Stimulated activated CD4-positive, alpha-beta T cell treated with anti-CD3 and anti-CD28 coated beads, Interleukin-15, amount 100 ng/mL, for 48 hours (primary cell): ENCODE measurements at regions not wholly inside any gene's neighbourhood (a gene's known extent, or its start where the extent isn't known, plus 50 kb on each side); places are given as distances from the start of the nearest gene placed in this dataset.

Experiments used
- DNase-seq, 2 donors: peaks; one replicate each; pipeline ENCODE4 v3.0.0-alpha.2; 2020; ENCODE audit warnings: low read depth in 2 of 2

DNA sequence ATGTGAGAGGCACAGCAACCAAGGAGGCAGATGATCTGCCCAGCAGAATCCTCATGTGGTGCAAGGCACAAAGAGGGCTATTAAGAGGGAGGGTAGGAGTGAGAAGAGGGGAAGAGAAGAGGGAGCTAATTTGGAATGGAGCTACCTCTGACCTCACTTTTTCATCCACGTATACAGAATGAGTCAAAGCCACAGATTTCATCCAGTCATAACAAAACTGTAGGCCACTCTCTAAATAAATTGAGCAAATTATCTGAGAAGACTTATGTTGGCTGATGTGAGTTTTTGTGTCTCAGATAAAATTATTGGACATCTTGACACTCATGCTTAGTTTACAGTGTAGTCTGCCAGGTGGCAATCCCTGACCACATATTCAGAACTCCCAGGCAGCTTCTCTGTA is 325.6 kb downstream of the TTLL7 start:
- DNase-seq: no peak

DNA sequence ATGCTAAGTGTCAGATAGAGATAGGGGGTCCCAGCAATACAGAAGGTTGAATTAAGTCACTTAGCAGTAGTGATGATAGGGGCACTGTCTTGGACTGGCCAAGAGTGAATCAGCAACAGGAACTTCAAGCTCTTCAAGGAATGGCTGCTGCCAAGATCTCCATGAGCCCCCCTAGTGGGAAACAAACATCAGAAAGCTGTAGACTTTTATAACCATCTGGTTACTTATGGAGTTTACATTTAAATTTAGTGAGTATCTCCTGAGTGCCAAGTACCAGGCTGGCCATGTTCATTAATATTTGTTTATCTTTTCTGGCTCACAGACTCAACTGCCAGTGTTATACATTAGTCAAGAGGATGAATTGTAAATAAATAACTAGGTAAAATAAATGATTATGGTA is 327.3 kb downstream of the TTLL7 start:
- no peak for DNase-seq

DNA sequence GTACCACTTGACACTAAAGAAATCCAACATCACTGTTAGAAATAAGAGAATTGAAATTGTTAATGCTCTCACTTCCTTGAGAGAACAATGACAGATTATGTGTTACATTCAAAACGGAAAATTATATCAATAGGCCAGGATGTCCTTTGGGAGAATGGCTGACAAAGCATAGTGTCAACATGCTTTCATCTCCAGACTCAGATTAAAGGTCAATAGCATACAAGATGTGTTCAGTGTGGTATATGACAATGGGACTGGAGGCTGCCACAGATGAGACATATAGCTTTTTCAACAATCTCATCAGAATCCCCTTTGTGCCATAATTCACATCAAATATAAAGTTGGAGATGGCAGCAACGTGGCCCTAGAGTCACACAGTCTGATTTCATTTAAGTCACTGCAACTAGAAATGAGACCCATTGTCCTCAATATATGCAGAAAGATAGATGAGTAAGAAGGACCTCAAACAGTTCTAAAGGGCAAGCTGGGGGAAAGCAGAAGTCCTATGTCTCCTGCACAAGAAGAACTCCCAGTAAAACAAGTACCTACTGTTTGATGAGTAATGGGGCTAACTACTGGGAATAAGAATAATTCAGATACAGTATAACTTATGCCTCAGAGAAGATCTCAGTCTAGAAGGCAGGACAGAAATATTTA is 327.9 kb downstream of the TTLL7 start:
- no peak for DNase-seq

DNA sequence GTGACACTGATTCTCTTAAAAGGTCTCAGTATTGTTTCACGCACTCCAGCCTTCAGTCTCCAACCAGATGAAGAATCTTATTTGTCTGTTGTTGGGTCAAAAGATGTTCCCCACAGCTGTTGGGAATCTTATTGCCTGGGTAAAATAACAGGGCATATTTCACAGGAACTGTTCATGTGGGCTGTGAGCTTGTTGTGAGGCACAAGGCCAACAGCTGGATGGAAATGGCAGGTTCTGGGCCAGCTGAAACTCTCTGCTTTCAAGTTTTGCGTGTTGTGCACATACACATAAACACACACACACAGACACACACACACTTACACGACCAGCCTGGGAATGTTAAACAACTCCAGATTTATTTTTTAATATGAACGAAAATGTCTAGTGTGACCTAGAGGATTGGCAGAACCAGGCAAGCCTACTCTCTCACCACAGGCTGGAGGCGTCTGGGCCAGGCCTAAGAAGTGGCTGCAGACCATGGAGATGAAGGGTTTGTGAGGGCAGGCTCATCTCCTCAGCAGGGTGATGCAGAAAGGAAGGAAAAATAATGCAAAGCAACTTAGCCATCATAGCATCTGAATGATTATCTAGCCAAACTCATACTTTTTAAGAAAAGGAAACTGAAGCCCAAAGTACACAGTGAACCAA is 357.0 kb downstream of the TTLL7 start:
- no peak for DNase-seq

DNA sequence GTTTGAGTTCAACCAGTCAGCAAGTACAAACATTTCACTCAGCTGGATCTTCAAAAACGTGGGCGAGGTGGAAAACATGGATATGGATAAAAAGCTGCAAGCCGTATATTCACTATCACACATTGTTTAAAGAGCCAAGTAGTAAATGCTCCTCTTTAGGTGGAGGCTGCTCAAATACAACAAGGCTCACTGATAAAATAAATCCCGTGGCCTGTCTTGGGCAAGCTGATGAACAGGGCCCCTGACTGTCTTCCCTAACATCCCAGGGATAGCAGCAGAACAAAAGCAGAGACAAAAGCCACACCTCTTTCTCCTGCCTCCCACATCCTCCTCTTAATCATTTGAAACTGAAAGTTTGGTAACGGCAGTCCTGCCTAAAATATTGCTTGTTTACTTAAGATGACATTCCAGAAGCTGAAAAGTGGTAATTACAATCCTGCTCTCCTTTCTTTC is 357.7 kb downstream of the TTLL7 start:
- no peak for DNase-seq

DNA sequence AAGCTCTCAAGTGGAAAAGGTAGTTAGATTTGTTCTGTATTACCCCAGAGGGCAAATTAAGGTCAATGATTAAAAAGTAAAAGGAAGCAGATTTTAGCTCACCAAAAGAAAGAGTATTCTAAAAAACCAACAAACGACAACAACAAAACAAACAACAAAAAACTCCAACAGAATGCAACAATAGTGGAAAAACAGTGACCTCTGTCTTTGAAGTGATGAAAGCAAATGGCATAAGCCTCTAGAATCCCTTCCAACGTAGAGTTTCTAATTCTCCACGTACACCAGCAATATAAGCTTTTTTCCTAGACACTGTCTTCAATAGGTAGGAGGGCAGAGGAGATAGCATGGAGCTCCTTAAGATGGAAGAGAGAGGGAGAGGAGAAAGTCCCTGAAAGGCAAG is 359.1 kb downstream of the TTLL7 start:
- DNase-seq: no peak

DNA sequence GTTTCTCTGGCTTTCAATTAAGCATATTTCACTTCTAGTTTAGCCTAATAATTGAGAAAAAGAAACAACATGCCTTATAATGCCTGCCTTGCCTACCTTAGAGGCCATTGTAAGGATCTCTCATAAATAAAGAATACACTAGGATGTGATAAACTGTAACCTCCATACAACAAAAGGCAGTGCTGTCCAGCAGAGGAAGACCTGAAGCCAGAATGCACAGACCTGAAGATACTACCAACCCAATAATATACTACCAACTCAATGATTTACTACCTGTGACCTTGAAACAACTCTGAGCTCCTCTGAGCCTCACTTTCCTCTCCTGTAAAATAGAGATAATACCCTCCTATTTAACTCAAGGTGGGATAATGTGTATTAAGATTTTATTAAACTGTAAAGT is 361.3 kb downstream of the TTLL7 start:
- DNase-seq: no peak

DNA sequence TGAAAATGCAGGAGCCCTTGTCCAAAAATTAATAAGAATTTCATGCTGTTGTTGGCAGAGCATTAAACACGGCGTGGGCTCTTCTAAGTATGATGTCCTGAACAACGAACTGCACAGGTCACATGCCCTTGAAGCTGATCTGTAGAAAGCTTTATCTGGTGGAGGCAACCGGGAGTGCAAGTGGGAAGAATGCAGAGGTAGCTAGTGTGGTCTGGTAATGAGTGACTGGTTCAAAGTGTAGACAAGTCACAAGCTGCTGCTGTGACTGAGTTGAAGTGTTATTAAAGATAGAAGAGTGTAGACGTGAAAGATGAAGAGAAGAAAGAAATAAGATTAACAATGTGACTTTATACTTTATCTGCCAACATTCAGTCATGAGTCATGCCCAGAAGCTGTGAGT is 361.9 kb downstream of the TTLL7 start:
- no peak for DNase-seq

DNA sequence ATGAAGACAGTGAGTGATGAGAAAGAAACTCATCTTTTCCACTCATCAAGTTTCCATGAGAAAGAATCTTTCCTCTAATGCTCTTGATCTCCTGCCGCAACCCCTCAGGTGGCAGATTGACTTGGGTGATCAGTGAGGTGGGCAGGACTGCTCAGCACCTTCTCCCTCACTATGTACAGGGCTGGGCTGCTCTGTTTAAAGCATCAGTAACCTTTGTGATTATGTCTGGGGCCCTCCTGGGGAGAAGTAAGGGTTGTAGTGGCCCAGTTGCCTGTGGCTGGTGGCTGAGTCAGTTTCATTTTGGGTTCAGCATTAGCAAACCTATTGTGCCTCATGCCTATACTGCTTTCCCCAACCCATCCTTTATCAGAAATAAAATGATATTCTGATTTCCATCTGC is 366.0 kb downstream of the TTLL7 start:
- peak; percentile 0 to 18 for DNase-seq

DNA sequence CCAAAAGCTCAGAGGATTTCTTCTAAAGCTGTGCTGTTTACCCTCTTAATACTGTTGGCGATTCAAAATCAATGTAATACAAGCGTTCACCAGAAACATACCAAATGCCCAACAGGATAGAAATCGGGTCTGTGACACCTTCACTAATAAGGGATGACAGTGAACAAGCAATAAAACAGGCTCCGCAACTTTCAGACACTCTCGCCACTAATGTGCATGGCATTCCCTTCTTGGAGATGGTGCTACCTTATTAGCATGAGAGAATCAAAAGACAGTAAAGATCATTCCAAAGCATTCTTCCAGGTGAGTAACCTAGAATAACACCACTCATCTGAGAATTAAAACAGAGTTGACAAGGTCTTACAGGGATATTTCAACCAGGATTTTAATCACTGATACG is 367.1 kb downstream of the TTLL7 start:
- no peak for DNase-seq

DNA sequence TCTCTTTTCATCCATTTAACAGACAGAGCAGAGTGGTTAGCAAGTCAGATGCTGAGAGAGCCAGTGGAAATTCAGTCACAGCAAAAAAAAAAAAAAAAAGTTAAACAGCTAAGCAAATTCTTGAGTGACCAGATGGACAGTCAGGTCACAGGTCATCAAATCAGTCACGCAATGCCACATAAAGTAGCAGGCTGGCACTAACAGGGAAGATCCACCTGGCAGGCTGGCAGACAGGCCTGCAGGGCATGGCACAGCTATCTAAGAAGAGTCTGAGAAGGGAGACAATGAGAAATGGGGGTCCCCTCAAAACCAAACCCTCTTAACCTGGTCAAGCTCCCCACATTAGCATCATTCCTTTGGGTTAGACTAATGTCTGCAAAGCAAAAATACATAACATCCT is 371.9 kb downstream of the TTLL7 start:
- DNase-seq: no peak

DNA sequence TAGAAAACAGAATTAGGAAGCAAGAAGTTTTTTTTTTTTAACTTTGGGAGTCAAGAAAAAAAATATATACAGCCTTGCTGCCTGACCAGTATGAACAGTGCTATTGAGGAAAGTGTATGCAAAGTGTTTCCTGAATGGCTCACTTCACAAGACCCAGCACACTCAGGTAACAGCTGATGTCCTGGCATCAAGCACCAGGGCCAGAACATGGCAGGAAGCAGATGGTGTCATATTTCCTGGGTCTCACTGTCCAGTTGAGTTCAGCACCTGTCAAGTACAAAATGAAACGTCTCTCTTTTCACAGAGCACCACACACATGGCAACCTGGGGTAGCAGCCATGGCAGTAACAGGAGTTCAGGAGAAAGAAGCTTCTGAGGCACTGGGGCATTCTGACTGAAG is 372.3 kb downstream of the TTLL7 start:
- DNase-seq: no peak

DNA sequence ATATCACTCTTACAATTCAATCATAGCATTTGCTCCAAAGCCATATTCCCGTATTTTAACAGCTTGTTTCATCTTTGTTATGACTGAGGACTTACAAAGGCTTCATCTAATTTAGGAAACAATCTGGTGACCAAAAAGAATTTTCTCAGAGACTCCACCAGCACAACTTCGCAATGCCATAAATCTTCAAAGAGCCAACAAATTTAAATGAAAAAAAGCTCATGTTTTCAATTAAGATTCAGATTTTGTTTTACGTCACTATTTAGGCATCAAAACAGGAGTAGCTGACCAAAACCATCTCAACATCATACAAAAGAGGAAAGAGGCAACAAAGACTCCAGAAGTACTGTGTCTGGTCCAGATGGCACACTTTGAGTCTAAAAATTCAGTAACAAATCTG is 373.3 kb downstream of the TTLL7 start:
- DNase-seq: no peak

DNA sequence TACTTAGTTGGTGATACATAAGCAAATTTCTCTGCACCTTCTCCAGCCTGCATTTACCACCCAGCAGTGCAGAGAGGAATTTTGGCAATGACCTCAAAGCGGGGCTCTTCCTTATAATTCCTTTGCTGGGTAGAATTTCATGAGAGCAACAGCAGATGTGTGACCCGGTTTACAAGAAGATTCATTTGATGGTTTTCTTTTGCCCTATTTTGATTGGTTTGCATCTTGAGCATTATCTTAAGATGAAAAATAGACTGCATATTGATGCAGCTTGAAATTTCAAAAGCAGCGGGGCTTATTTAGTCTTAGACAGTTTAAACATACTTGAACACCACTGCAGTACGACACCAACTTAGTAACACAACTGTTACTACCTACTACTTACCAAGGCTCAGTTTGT is 378.9 kb downstream of the TTLL7 start:
- no peak for DNase-seq

DNA sequence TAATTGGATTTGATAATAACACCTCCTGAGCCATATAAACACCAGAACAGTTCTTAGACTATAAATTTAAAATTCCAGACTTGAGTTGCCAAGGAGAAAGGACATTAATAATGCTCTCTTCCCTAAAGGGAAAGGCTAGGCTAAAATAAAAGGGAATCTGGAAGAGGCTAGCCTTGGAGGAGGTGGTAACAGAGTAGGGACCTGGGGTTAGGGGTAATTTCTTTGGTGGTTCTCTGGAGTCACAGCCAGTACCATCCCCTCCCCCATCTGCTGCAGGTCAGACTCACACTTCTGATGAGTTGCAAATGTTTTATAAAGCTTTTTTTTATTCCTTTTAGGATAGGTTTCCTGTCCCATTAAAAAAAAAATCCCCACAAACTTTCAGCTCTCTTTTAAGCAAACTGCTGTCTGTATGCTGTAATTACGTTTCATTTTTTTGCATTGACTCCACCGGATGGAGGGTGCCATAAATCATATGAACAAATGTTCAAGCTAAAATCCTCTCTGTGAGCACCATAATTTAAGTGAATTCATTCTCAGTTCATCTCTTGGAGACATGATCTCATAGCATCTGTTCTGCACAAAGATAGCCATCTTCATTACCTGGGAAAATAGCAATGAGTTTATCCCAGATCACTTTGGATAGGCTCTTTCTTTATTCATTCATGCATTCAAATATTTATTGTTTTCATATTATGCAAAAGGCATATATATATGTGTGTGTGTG is 379.6 kb downstream of the TTLL7 start:
- no peak for DNase-seq

DNA sequence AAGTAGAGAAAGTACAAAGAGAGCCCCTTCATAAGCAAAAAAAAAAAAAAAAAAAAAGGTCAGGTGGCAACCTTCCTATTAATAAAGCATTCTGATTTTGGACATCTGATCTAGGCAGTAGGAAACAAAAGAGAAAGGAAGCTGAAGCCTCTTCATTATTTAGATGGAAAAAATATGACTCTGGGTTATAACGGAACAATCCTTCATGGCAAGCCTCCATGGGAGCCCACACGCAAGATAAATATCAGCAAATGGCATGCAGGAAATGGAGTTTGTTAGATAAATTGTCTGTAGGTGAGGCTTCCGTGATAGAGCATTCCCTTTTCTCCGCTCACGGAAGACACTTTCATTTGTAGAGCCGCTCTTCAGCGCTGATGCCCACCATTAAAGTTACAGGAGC is 381.0 kb downstream of the TTLL7 start:
- no peak for DNase-seq

DNA sequence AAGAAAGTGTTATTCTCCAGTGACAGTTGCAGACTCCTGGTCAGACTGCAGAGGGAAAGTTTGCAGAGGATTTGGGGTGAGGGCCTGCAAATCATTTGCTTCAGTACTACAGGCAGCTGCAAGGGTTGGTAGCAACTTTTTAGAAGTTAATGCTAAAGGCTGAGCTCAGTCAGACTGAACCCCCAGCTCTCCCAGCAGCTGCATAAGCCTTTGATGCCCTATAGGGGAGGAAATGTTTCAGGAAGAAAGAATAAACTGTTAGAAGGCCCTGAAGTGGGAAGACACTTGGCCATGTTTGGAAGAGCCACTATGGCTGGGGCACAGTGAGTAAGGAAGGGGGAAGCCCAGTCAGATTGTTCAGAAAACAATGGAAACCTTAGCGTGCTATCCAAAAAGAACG is 383.6 kb downstream of the TTLL7 start:
- no peak for DNase-seq

DNA sequence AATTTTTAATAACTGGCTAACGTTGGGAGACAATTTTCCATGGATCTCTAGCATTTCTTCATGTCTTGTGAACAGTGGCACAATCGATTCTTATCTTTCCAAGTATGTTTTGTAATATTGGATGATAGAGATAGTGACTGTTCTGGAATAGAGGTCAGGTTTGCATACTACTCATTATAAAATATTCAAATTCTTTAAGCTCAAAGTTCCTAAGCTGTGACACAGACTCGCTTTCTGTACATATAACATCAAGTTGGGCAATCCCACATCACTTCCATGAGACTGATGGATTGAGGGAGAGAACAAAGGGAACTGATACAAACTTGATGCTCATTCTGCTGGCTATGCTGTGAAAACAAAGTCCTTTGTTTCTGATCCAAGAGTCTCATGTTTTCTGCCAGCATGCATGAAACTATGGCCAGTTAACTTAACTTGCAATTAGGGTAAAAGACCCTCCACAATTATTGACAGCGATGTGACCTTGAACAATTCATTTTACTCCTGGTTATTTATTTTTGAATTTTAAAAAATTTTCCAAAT is 392.4 kb downstream of the TTLL7 start:
- DNase-seq: no peak

DNA sequence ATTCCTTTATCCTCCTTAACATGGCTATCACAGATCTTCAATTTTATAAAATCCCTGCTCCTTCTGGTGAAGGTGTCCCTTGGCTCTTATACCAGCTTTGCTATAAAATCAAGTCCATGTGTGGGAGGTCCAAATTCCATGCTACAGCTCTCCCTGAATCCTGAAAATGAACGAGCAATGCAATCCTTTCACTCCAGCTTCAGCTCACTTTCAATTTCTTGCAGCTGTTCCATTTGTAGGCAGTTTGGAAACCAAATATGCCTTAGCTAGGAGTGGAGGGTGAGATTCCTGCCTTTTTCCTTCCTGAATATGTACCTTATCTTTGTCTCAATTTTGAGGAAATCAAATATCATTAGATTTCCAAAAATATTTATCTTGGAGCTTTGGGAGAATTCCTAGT is 402.6 kb downstream of the TTLL7 start:
- no peak for DNase-seq

DNA sequence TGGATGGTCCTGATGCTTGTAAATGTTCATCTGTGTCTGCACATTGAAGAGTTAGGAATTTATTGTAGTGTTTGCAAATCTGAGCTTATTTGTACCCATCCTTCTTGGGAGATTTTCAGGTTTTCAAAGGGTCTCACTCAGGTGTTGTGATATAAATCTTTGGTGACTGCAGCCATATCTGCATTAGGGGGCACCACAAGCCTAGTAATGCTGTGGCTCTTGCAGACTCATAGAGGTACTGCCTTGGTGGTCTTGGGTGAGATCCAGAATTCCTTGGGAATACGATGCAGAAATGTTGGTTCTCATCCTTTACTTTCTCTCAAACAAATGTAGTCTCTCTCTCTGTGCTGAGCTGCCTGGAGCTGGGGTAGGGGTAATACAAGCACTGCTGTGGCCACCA is 405.9 kb downstream of the TTLL7 start:
- DNase-seq: no peak

DNA sequence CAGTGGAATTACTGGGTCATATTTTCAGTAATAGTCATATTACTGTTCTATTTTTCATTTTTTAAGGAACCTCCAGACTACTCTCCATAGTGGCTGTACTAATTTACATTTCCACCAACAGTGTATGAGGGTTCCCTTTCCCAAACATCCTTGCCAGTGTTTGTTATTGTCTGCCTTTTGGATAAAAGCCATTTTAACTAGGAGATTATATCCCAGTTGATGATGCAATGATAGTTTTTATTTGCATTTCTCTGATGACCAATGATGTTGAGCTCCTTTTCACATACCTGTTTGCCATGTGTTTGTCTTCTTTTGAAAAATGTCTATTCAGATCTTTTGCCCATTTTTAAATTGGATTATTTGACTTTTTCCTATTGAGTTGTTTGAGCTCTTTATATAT is 410.8 kb downstream of the TTLL7 start:
- no peak for DNase-seq

DNA sequence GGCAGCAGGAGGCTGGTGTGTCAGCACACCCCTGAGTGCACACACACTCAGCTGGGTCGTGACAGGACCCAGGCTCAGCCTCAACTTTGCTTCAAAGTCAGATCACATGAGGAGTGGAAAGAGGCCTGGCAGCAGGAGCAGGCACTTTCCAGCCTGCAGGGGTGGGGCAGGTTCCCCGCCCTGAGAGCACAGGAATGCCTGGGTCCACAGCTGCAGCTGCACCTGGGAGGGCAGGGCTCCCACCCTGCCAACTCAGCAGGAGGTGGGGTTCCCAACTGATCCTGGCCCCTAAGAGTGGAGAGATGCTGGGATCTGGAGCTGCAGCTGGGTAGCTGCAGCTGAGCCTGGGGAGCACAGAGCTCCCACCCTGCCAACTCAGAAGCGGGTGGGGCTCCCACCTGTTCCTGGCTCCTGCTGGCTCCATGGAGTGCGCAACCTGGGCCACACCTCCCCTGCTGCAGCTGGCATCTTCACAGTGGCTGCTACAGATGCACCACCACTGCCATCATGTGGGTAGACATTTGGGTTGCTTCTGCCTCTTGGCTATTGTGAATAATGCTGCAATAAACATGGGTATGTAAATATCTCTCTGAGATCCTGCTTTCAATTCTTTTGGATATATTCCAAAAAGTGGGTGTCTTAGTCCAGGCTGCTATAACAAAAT is 415.4 kb downstream of the TTLL7 start:
- peak in 1 of 2 donors; percentile 7 for DNase-seq
